NB4 (cell line): ENCODE measurements at regions not wholly inside any gene's neighbourhood (a gene's known extent, or its start where the extent isn't known, plus 50 kb on each side); places are given as distances from the start of the nearest gene placed in this dataset.

ENCODE experiments used
- CTCF ChIP-seq: IDR thresholded peaks from one replicate; pipeline ENCODE4 v1.5.1; 2012; ENCODE audit warnings: low read depth, low read length
- MYC ChIP-seq: IDR thresholded peaks from 2 replicates; pipeline ENCODE4 v1.6.1; 2011; ENCODE audit warnings: low read depth, low read length

- TF ChIP-seq CTCF (no peak), MYC (no peak)
Measured at GRCh38 chr2:177026956-177027355, 185.6 kb upstream of the HNRNPA3 start.
